ENCODE measurements at regions not wholly inside any gene's neighbourhood (a gene's known extent, or its start where the extent isn't known, plus 50 kb on each side); places are given as distances from the start of the nearest gene placed in this dataset.

DNA sequence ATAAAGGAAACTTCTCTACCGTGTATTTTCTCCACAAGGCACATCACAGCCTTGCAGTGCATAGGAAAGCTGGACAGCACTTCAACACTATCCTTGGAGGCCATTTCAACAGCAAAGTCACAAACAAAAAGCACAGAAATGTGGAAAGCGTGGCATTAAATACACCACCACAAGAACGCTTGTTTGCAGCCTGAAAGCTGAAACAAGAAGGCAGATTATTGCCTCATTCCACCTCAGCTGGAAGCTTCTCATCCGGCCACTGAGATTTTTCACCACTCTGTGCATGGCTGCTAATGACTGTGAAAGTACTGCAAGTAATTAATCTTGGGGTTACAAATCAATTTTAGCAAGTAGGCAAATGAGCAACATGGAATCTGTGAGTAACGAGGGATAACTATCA, 50.9 kb upstream of the GALNT2 start:
- no peak for TF ChIP-seq JUND (IDR thresholded peaks at IDR 0.05)
- TF ChIP-seq, protein P1, sequence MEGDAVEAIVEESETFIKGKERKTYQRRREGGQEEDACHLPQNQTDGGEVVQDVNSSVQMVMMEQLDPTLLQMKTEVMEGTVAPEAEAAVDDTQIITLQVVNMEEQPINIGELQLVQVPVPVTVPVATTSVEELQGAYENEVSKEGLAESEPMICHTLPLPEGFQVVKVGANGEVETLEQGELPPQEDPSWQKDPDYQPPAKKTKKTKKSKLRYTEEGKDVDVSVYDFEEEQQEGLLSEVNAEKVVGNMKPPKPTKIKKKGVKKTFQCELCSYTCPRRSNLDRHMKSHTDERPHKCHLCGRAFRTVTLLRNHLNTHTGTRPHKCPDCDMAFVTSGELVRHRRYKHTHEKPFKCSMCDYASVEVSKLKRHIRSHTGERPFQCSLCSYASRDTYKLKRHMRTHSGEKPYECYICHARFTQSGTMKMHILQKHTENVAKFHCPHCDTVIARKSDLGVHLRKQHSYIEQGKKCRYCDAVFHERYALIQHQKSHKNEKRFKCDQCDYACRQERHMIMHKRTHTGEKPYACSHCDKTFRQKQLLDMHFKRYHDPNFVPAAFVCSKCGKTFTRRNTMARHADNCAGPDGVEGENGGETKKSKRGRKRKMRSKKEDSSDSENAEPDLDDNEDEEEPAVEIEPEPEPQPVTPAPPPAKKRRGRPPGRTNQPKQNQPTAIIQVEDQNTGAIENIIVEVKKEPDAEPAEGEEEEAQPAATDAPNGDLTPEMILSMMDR (IDR thresholded peaks at IDR 0.05; ENCODE audit: low read depth, low read length, missing input control), result no peak
- no peak for TF ChIP-seq TAF1 (conservative IDR thresholded peaks at IDR 0.05)
- TF ChIP-seq RAD21 (IDR thresholded peaks at IDR 0.05), result no peak
- TF ChIP-seq, protein P2, sequence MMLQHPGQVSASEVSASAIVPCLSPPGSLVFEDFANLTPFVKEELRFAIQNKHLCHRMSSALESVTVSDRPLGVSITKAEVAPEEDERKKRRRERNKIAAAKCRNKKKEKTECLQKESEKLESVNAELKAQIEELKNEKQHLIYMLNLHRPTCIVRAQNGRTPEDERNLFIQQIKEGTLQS (IDR thresholded peaks at IDR 0.05), result no peak
- TF ChIP-seq, protein P3, sequence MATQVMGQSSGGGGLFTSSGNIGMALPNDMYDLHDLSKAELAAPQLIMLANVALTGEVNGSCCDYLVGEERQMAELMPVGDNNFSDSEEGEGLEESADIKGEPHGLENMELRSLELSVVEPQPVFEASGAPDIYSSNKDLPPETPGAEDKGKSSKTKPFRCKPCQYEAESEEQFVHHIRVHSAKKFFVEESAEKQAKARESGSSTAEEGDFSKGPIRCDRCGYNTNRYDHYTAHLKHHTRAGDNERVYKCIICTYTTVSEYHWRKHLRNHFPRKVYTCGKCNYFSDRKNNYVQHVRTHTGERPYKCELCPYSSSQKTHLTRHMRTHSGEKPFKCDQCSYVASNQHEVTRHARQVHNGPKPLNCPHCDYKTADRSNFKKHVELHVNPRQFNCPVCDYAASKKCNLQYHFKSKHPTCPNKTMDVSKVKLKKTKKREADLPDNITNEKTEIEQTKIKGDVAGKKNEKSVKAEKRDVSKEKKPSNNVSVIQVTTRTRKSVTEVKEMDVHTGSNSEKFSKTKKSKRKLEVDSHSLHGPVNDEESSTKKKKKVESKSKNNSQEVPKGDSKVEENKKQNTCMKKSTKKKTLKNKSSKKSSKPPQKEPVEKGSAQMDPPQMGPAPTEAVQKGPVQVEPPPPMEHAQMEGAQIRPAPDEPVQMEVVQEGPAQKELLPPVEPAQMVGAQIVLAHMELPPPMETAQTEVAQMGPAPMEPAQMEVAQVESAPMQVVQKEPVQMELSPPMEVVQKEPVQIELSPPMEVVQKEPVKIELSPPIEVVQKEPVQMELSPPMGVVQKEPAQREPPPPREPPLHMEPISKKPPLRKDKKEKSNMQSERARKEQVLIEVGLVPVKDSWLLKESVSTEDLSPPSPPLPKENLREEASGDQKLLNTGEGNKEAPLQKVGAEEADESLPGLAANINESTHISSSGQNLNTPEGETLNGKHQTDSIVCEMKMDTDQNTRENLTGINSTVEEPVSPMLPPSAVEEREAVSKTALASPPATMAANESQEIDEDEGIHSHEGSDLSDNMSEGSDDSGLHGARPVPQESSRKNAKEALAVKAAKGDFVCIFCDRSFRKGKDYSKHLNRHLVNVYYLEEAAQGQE (IDR thresholded peaks at IDR 0.05), result no peak

Measured in liver (tissue), 3 donors.